Calu3 (cell line): ENCODE measurements at regions not wholly inside any gene's neighbourhood (a gene's known extent, or its start where the extent isn't known, plus 50 kb on each side); places are given as distances from the start of the nearest gene placed in this dataset.
A peak's percentile ranks its signal among the peaks of the same experiment; 100 is the strongest.

Experiments
- BruUV-seq: library from RNA; stranded (reverse); fragments of 400-500 nt; replicated peaks from 2 replicates; lab custom pipeline; 2021; lab: Mats Ljungman, UMichigan
- CTCF ChIA-PET: fragments of 300-600 bp; sonication (Branson Sonifier 250); formaldehyde crosslinking; loops from one replicate; lab custom pipeline; 2022; ENCODE audit warnings: antibody characterized with exemption; lab: Charles Lee
- DNase-seq: peaks from one replicate; pipeline ENCODE4 v3.0.0; 2022
- H3K27ac Mint-ChIP-seq: one replicate; pipeline ENCODE4 v1.8.0; 2022; ENCODE audit warnings: mixed read lengths; ENCODE audit not compliant: unreplicated experiment
- H3K27me3 Mint-ChIP-seq: one replicate; pipeline ENCODE4 v1.8.0; 2022; ENCODE audit warnings: mixed read lengths; ENCODE audit not compliant: unreplicated experiment
- H3K36me3 Mint-ChIP-seq: one replicate; pipeline ENCODE4 v1.8.0; 2022; ENCODE audit warnings: mild to moderate bottlenecking, moderate library complexity, mixed read lengths; ENCODE audit not compliant: insufficient read depth, unreplicated experiment
- H3K4me1 Mint-ChIP-seq: one replicate; pipeline ENCODE4 v1.8.0; 2022; ENCODE audit warnings: mild to moderate bottlenecking, low read depth, mixed read lengths; ENCODE audit not compliant: unreplicated experiment
- H3K4me3 Mint-ChIP-seq: one replicate; pipeline ENCODE4 v1.8.0; 2022; ENCODE audit warnings: mild to moderate bottlenecking, low read depth, moderate library complexity, mixed read lengths; ENCODE audit not compliant: unreplicated experiment
- H3K9me3 Mint-ChIP-seq: one replicate; pipeline ENCODE4 v1.8.0; 2022; ENCODE audit warnings: low read depth, mixed read lengths; ENCODE audit not compliant: unreplicated experiment
- CTCF ChIP-seq: fragments of 200-600 bp; IDR thresholded peaks from one replicate; pipeline ENCODE4 v1.8.0; 2022; ENCODE audit warnings: antibody characterized with exemption; ENCODE audit not compliant: unreplicated experiment
- intact Hi-C: fragments of 100-400 bp; cut with micrococcal nuclease; formaldehyde crosslinking; loops from one replicate; pipeline ENCODE4 v1.10.0; 2022; ENCODE audit not compliant: unreplicated experiment

- H3K27ac Mint-ChIP-seq, result no peak overlapping the region
- no peaks in the 10 kb centered on the region for H3K36me3 Mint-ChIP-seq
- no peak for DNase-seq
- no peaks in the 10 kb centered on the region for H3K4me1 Mint-ChIP-seq
- TF ChIP-seq CTCF, result no peak
- CTCF ChIA-PET, result interaction anchor here (0.7 kb wide), 1 partner anchor 146 kb away, joined by 3 read pairs; no protein-coding TSS in a partner anchor
- intact Hi-C loops, result no loop called here
- no TSS peak for BruUV-seq
- H3K4me3 Mint-ChIP-seq, result no peak overlapping the region
- peaks cover 7% of the 10 kb centered on the region for H3K9me3 Mint-ChIP-seq
- peaks cover 33% of the 10 kb centered on the region for H3K27me3 Mint-ChIP-seq
Observed at GRCh38 chr1:2919841-2920240, 101.4 kb upstream of the ACTRT2 start.

GRCh38 chr1:2920421-2921015 lies 100.7 kb upstream of the ACTRT2 start:
- Mint-ChIP-seq H3K27me3 (peaks cover 40% of the 10 kb centered on the region), H3K36me3 (no peaks in the 10 kb centered on the region), H3K9me3 (peaks cover 5% of the 10 kb centered on the region), H3K4me1 (no peaks in the 10 kb centered on the region), H3K27ac (no peak overlapping the region), H3K4me3 (no peak overlapping the region)
- intact Hi-C loops, result no loop called here
- CTCF ChIA-PET, result interaction anchor here (0.7 kb wide), 1 partner anchor 146 kb away, joined by 3 read pairs; no protein-coding TSS in a partner anchor
- TF ChIP-seq CTCF, result no peak
- BruUV-seq, result no TSS peak
- DNase-seq, result no peak

GRCh38 chr1:2921970-2922686 lies 99.1 kb upstream of the ACTRT2 start:
- Mint-ChIP-seq H3K9me3 (no peaks in the 10 kb centered on the region), H3K4me1 (no peaks in the 10 kb centered on the region), H3K27ac (no peak overlapping the region), H3K27me3 (peaks cover 51% of the 10 kb centered on the region), H3K4me3 (no peak overlapping the region), H3K36me3 (no peaks in the 10 kb centered on the region)
- DNase-seq, result peak; percentile 41
- TF ChIP-seq CTCF, result peak; percentile 29
- BruUV-seq, result no TSS peak
- intact Hi-C loops, result no loop called here
- CTCF ChIA-PET, result interaction anchor here (1.0 kb wide), 1 partner anchor 100 kb away, joined by 5 read pairs; no protein-coding TSS in a partner anchor

DNA sequence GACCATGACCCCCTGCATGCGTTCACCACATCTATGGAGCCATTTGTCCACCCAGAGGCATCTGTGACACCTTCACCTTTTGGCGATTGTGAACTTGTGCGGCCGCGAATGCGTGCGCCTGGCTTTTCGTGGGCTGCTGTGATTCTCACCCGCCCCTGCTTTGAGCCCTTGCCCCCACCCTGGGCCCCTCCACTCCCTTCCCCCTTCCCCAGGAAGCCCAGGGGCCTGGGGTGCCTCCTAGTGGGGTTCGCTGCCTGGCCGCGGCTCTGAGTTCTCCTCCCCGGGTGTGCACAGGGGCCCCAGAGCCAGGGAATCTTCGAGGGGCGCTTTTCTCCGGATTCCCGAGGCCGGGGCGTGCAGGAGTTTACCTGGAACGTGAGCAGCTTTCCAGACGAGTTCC lies 97.9 kb upstream of the ACTRT2 start:
- H3K4me1 Mint-ChIP-seq, result no peaks in the 10 kb centered on the region
- TF ChIP-seq CTCF, result no peak
- no peaks in the 10 kb centered on the region for H3K9me3 Mint-ChIP-seq
- DNase-seq, result no peak
- peaks cover 62% of the 10 kb centered on the region for H3K27me3 Mint-ChIP-seq
- no TSS peak for BruUV-seq
- CTCF ChIA-PET, result no interaction called here
- H3K27ac Mint-ChIP-seq, result no peak overlapping the region
- no peak overlapping the region for H3K4me3 Mint-ChIP-seq
- intact Hi-C loops, result no loop called here
- no peaks in the 10 kb centered on the region for H3K36me3 Mint-ChIP-seq
